Spinal cord (tissue), 9 donors: ENCODE measurements at regions not wholly inside any gene's neighbourhood (a gene's known extent, or its start where the extent isn't known, plus 50 kb on each side); places are given as distances from the start of the nearest gene placed in this dataset.

Experiments used
- DNase-seq, 6 donors: peaks; one replicate each; pipeline versions ENCODE4 v3.0.0 to v3.0.0-alpha.2; 2013 to 2015; ENCODE audit warnings: low spot score in 6 of 6, low read depth in 4 of 6
- H3K27ac ChIP-seq: one replicate; pipeline ENCODE4 v1.5.1; 2013; ENCODE audit warnings: low read depth, low read length, control low read depth
- H3K27me3 ChIP-seq: one replicate; pipeline ENCODE4 v1.6.1; 2013; ENCODE audit warnings: low read length; ENCODE audit not compliant: control insufficient read depth, insufficient read depth
- H3K36me3 ChIP-seq: one replicate; pipeline ENCODE4 v1.6.1; 2013; ENCODE audit warnings: low read length; ENCODE audit not compliant: control insufficient read depth, insufficient read depth
- H3K4me1 ChIP-seq: one replicate; pipeline ENCODE4 v1.6.1; 2013; ENCODE audit warnings: low read length; ENCODE audit not compliant: control insufficient read depth, insufficient read depth
- H3K4me3 ChIP-seq: one replicate; pipeline ENCODE4 v1.5.1; 2013; ENCODE audit warnings: low read depth, low read length, control low read depth
- H3K9me3 ChIP-seq: one replicate; pipeline ENCODE4 v1.6.1; 2013; ENCODE audit warnings: low read length; ENCODE audit not compliant: control insufficient read depth, insufficient read depth
- WGBS: methylation state at CpG from one replicate; pipeline ENCODE4 v1.1.5; 2013; ENCODE audit warnings: missing lambda C conversion rate; ENCODE audit not compliant: insufficient coverage; 5-methylcytosine and 5-hydroxymethylcytosine counted together
- donor health status: healthy.

- H3K27me3 ChIP-seq: no peaks in the 10 kb centered on the region
- no peak for DNase-seq
- no peak overlapping the region for H3K4me3 ChIP-seq
- H3K27ac ChIP-seq: no peak overlapping the region
- peaks cover 2% of the 10 kb centered on the region for H3K4me1 ChIP-seq
- no peaks in the 10 kb centered on the region for H3K36me3 ChIP-seq
- no peaks in the 10 kb centered on the region for H3K9me3 ChIP-seq
- WGBS: 100% methylated on average over 1 of the region's 3 CpGs
Measured at GRCh38 chr11:129719037-129719436, 96.6 kb upstream of the TMEM45B start.

DNA sequence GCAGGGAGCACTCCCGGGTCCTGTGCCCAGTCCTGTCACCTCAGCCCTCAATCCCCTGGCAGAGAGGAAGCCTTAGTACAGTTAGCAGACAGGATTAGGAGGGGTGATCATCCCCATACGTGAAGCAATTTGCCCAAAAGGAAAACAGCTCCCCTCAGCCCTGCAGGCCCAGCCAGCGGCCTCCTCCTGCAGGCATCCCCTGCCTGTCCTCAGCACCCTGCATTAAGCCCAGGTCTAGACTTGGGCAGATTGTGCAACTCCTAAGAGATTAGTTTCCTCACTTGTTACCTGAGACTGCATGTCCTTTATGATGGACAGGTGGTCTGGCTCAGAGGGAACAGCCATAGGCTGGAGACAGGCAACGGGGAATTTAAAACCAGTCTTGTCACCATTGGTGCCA lies 95.5 kb upstream of the TMEM45B start:
- Histone ChIP-seq H3K27ac (no peak overlapping the region), H3K4me1 (peaks cover 2% of the 10 kb centered on the region), H3K9me3 (no peaks in the 10 kb centered on the region), H3K4me3 (no peak overlapping the region), H3K27me3 (no peaks in the 10 kb centered on the region), H3K36me3 (no peaks in the 10 kb centered on the region)
- no peak for DNase-seq
- 67% methylated on average over 2 of the region's 4 CpGs for WGBS

DNA sequence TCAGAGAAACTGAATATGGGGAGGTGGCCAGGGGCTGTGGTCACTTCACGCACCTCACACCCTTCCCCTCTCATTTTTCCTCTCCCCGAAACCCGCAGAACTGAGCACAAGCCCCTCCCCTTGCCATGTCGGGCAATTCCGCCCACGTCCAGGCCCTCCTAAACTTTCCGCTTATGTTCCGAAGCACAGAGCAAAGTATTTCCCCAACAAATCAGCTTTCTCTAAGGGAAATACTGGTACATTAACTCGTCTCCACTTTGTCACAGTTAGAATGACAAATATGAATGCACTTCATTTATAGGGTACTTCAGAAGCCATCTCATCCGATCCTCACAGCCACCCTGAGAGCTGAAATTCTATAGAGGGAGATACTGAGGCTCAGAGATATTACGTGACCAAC lies 94.7 kb upstream of the TMEM45B start:
- H3K27ac ChIP-seq: no peak overlapping the region
- WGBS: 74% methylated on average over 7 of the region's 11 CpGs
- no peak for DNase-seq
- H3K36me3 ChIP-seq: no peaks in the 10 kb centered on the region
- H3K4me1 ChIP-seq: peaks cover 2% of the 10 kb centered on the region
- H3K9me3 ChIP-seq: no peaks in the 10 kb centered on the region
- no peaks in the 10 kb centered on the region for H3K27me3 ChIP-seq
- H3K4me3 ChIP-seq: no peak overlapping the region

- Histone ChIP-seq H3K4me1 (peaks cover 2% of the 10 kb centered on the region), H3K9me3 (no peaks in the 10 kb centered on the region), H3K27ac (no peak overlapping the region), H3K27me3 (no peaks in the 10 kb centered on the region), H3K4me3 (no peak overlapping the region), H3K36me3 (no peaks in the 10 kb centered on the region)
- no peak for DNase-seq
- WGBS: 86% methylated on average over 10 of the region's 13 CpGs
Measured at GRCh38 chr11:129721685-129722084, 94.0 kb upstream of the TMEM45B start.

GRCh38 chr11:129722529-129722928 lies 93.1 kb upstream of the TMEM45B start:
- no peak for DNase-seq
- Histone ChIP-seq H3K9me3 (no peaks in the 10 kb centered on the region), H3K27me3 (no peaks in the 10 kb centered on the region), H3K27ac (no peak overlapping the region), H3K36me3 (no peaks in the 10 kb centered on the region), H3K4me1 (peaks cover 2% of the 10 kb centered on the region), H3K4me3 (no peak overlapping the region)
- 77% methylated on average over 5 of the region's 6 CpGs for WGBS

- Histone ChIP-seq H3K4me3 (no peak overlapping the region), H3K36me3 (no peaks in the 10 kb centered on the region), H3K9me3 (no peaks in the 10 kb centered on the region), H3K27me3 (no peaks in the 10 kb centered on the region), H3K4me1 (peaks cover 2% of the 10 kb centered on the region), H3K27ac (no peak overlapping the region)
- 86% methylated on average over 7 of the region's 13 CpGs for WGBS
- DNase-seq: peak in 1 of 6 donors; percentile 7
Measured at GRCh38 chr11:129723146-129723760, 92.4 kb upstream of the TMEM45B start.

- peak in 1 of 6 donors; percentile 24 for DNase-seq
- Histone ChIP-seq H3K27ac (no peak overlapping the region), H3K36me3 (no peaks in the 10 kb centered on the region), H3K9me3 (no peaks in the 10 kb centered on the region), H3K4me3 (no peak overlapping the region), H3K27me3 (no peaks in the 10 kb centered on the region), H3K4me1 (peaks cover 2% of the 10 kb centered on the region)
- WGBS: 72% methylated on average over 11 of the region's 11 CpGs
Measured at GRCh38 chr11:129723761-129724162, 91.9 kb upstream of the TMEM45B start.

DNA sequence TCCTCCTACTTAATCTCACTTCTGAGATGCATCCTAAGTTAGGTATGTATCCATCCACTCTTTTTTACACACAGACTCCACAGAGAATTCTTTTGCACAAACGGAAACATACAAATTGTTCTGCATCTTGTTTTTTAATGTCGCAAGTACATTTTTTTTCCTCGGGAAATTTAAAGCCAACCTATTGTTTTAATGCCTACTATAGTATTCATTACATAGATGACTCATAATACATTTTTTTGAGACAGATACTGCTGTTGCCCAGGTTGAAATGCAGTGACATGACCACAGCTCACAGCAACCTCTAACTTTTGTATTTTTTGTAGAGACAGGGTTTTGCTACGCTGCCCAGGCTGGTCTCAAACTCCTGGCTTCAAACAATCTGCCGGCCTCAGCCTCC lies 90.8 kb upstream of the TMEM45B start:
- no peak overlapping the region for H3K4me3 ChIP-seq

DNA sequence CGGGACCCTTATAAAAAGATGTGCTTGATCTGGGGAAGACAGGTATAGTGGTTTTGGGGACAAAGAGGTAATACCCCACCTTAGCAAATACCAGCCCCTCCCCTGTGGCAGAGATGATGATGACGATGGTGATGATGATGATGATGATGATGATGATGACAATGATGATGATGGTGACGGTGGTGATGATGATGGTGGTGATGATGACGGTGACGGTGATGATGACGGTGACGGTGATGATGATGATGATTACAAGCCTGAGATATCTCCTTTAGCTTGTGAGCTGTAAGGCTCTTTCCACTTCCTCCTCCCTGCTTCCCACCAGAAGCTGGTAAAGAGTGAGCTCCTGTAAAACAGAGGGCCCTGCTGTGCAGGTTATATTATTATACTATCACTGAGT lies 89.5 kb upstream of the TMEM45B start:
- Histone ChIP-seq H3K27ac (no peak overlapping the region), H3K27me3 (no peaks in the 10 kb centered on the region), H3K4me1 (peaks cover 2% of the 10 kb centered on the region), H3K9me3 (no peaks in the 10 kb centered on the region), H3K36me3 (no peaks in the 10 kb centered on the region), H3K4me3 (no peak overlapping the region)
- no peak for DNase-seq
- WGBS: 100% methylated on average over 2 of the region's 7 CpGs

More for the DNA sequence above, 90.8 kb upstream of the TMEM45B start:
- Histone ChIP-seq H3K27ac (no peak overlapping the region), H3K9me3 (no peaks in the 10 kb centered on the region), H3K27me3 (no peaks in the 10 kb centered on the region), H3K4me1 (peaks cover 2% of the 10 kb centered on the region), H3K36me3 (no peaks in the 10 kb centered on the region)
- DNase-seq: no peak
- WGBS: no CpG with 5 or more reads among the region's 5 CpGs

- Histone ChIP-seq H3K36me3 (no peaks in the 10 kb centered on the region), H3K27ac (no peak overlapping the region), H3K27me3 (no peaks in the 10 kb centered on the region), H3K4me1 (peaks cover 2% of the 10 kb centered on the region), H3K9me3 (no peaks in the 10 kb centered on the region), H3K4me3 (no peak overlapping the region)
- DNase-seq: no peak
- WGBS: 67% methylated on average over 6 of the region's 7 CpGs
Measured at GRCh38 chr11:129728581-129728980, 87.1 kb upstream of the TMEM45B start.
